ENCODE measurements at regions not wholly inside any gene's neighbourhood (a gene's known extent, or its start where the extent isn't known, plus 50 kb on each side); places are given as distances from the start of the nearest gene placed in this dataset.

- Histone ChIP-seq H3K9ac (ENCODE audit: low read depth in 2 of 2, low read length in 2 of 2) (no peak overlapping the region), H3K27me3 (no peaks in the 10 kb centered on the region), H3K9me3 (no peaks in the 10 kb centered on the region), H3K4me1 (no peaks in the 10 kb centered on the region), H3K27ac (no peak overlapping the region), H3K4me3 (no peak overlapping the region), H3K36me3 (no peaks in the 10 kb centered on the region)
- DNase-seq = no peak
- intact Hi-C loops (cut with DNase I) = no loop called here
- no peak for TF ChIP-seq CTCF (IDR thresholded peaks at IDR 0.05)
These were observed 51.7 kb upstream of the BCAR3 start for GRCh38 chr1:93733340-93733739.

- TF ChIP-seq CTCF (IDR thresholded peaks at IDR 0.05) = no peak
- no peak for DNase-seq
- H3K4me3 ChIP-seq = no peak overlapping the region
- no peak overlapping the region for H3K27ac ChIP-seq
- no peaks in the 10 kb centered on the region for H3K4me1 ChIP-seq
- H3K27me3 ChIP-seq = no peaks in the 10 kb centered on the region
- no peaks in the 10 kb centered on the region for H3K9me3 ChIP-seq
- intact Hi-C loops (cut with DNase I) = no loop called here
- no peaks in the 10 kb centered on the region for H3K36me3 ChIP-seq
- H3K9ac ChIP-seq (ENCODE audit: low read depth in 2 of 2, low read length in 2 of 2) = no peak overlapping the region
These were observed 50.9 kb upstream of the BCAR3 start for GRCh38 chr1:93732514-93732913.
